CD4-positive, alpha-beta T cell treated with Interleukin-12 subunit alpha and Interleukin-12 subunit beta, for 1 hour (primary cell): ENCODE measurements at regions not wholly inside any gene's neighbourhood (a gene's known extent, or its start where the extent isn't known, plus 50 kb on each side); places are given as distances from the start of the nearest gene placed in this dataset.
"Not testable (repeated sequence)": the region's sequence is repeated elsewhere in the genome, so short reads cannot be mapped to it uniquely, and the experiment has no call there.

Experiments used
- DNase-seq: peaks from one replicate; pipeline ENCODE4 v3.0.0-alpha.2; 2020

DNA sequence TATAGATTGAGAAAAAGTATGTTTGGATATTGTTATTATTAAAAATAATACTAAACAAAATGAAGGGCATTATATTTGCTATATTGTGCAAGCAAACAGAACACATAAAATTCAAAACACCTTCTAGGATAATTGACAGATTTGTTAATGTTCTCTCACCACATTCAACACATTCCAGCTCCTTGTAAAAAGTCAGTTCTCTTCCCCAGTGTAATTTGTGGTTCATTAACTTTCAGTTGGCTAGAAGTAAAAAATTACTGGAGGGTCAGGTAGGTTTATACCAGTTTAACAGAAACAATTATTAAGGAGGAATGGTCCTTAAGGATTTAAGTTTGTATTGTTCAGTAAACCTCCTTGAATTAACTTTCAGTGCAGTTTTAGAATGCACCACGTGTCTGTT is 1235.3 kb upstream of the ADGRL2 start:
- no peak for DNase-seq

DNA sequence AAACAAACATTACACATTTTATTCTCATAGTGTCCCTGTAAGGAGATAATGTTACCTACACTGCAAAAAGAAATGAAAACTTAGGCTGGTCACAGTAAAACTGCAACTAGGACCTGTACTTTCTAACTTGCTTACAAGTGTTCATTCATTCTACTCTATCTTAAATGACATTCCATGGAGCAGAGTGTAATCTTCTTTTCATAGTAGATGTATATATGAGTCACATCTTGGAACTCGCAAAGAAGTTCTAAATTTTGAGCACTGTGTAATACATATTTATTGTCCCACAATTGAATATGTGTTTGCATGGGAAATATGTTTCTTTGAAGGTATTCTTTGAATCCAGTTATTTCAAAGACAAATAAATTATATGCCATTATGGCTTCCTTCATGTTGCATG is 1258.5 kb upstream of the ADGRL2 start:
- no peak for DNase-seq

DNA sequence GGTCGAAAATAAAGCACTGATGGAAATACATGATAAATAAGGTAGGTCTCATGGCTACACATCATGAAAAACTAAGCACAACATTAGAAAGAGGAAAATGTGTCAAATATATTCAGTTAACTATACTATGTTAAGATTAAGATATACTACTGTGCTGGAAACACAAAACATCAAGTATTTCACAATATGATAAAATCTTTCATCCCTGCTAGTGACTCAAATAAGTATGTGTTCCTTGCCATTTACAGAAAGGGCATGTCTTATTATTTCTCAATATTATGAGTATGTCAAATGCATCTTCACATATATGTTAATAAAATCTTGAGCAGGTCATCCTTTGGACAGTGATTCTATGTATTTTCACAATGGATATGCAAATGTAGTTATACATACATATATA is 1260.1 kb upstream of the ADGRL2 start:
- no peak for DNase-seq

DNA sequence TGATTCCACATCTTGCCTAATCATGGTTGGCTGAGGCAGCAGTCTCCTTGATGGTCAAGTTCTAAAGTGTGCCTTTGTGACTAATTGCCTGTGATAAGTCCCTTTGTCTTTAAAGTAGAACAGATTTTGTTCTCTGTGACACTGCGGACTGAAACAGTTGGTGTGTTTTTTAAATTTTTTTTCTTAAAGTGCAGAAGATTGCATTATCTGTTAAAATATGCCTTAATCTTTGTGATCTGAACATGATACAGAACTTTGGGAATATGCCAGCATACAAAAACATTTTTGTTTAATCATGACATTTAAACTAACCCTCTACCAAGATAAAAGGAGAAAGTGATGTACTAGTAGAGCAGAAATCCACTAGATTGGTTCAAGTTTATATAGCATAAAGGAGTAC is 1260.6 kb upstream of the ADGRL2 start:
- DNase-seq, result no peak

DNA sequence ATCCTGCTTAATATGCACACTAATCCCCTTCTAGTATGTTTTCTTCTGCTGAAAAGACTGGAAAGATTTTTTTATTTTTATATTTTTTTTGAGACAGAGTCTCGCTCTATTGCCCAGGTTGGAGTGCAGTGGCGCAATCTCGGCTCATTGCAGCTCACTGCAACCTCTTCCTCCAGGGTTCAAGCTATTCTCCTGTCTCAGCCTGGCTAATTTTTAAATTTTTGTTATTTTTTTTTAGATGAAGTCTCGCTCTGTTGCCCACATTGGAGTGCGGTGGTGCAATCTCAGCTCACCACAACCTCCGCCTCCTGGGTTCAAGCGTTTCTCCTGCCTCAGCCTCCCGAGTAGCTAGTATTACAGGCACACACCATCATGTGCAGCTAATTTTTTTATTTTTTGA is 1261.4 kb upstream of the ADGRL2 start:
- not testable (repeated sequence) for DNase-seq

DNA sequence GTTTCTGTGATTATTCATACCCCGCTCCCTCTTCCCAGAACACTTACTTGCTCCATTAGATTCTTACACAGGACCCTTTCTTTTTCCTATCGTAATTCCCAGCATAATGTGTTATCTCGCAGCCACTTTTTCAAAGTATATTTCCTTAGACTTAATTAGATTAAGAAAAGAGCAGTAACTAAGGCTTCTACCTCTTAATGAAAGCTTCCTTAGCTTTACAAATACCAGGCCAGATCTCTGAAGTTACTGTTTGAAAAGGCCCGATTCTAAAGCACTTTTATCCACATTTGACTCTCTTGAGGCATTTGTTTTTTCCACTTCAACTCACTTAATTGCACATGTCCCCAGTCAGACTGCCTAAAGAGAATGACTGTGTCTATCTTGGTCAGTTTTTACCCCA is 1264.3 kb upstream of the ADGRL2 start:
- DNase-seq, result no peak

DNA sequence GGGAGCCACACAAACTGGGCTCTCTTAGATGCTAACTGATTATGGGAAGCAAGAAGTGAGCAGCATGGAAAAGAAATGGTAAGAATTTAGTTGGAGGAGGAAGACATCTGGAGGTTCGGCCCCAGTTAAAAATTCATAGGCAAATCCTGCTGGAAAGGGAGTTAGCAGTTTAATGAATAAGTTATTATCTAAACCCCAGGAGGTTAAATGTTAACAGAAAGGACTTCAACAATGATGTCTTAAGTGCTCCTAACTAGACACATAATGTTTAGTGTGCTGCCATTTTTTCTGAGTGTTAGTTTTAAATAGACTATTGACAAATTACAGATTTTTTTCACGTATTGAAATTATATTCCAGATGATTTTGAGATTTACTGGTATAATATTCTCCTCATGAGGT is 1265.3 kb upstream of the ADGRL2 start:
- no peak for DNase-seq

DNA sequence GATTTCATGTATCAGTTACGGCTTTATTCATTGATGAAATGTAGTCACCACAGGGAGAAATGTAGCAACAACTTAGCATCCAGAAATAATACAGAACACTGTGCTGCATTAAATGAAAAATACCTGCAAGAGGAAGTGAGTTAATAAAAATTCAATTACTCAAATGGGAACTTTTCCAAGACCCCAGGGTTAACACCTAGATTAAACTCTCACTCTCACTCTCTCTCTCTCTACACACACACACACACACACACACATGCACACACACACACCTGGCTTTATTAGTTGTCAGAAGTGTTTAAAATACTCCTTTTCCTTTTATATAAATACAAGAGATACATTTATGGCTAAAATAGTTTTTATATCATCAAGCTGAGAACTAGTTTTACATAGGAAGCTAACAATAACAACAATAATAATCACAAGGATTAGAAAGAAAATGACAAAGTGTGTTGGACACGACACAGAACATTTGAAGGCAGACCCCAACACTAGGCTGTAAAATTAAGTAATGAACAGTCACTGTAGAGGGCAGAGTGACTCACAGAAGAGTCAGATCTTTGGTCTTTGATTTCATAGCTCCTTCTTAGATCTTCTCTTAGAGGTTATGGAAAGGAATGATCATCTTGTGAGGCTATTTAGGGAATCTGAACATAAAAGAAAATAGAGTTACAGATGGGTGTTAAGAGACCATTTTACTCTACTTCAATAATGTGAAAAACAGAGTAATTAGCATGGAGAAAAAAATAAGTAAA is 1266.0 kb upstream of the ADGRL2 start:
- no peak for DNase-seq

DNA sequence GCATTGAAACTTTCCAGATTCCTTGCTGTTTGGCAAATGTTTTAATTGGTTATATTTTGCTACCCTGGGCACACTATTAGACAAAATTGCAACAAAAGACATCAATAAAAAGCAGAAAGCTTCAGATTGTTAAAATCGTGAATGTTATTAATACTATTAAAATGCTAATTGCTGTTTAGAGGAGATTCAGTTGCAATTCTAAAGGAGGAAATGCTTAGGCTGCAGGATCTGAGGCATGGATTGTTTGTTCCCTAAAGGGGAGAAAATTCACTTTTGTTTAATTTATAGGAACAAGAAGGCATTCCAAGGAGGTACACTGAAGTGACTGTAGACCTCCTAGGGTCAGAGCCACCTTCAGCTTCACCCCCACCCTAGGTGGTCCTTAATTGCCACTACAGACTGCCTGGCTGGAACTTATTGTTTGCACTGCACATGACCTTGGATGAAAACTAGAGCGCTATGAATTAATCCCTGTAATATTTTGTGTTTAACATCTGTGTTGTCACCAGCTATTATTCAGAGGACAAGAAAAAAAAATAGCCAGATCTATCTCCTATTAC is 1266.9 kb upstream of the ADGRL2 start:
- DNase-seq, result no peak

DNA sequence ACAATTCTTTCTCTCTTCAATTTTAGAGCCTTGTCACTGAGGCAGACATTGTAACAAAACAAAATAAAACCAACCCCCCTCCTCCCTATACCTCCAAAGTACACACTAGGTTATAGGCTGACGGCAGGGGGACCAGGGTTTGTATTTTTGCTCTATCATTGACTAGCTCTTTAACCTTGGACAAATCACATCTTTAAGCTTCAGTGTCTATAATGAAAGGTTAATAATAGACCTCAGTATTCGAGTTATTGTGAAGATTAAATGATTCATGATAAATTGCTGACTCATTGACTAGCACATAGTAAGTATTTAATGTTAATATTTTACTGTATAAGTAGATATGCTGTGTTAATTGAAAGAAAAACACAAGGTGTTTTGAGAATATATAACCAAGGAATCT is 1267.6 kb upstream of the ADGRL2 start:
- DNase-seq, result no peak

DNA sequence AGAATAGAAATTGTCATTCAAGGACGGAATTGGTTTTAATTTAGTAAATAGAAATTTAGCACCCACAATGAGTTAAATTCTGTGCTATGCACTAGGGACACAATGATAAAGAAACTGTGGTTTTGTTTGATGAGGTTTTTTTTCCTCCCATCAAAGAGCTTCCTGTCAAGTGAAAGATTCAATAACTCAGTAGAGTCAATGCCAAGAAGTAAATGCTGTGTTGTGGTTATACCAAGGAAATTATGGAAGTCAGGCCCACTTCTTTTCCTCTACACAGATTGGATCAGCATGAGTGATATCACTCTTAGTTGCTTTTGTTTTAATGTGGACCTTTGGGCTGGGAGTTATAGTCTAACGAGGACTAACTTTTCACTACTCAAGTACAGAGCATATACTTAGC is 1269.6 kb upstream of the ADGRL2 start:
- DNase-seq, result no peak

DNA sequence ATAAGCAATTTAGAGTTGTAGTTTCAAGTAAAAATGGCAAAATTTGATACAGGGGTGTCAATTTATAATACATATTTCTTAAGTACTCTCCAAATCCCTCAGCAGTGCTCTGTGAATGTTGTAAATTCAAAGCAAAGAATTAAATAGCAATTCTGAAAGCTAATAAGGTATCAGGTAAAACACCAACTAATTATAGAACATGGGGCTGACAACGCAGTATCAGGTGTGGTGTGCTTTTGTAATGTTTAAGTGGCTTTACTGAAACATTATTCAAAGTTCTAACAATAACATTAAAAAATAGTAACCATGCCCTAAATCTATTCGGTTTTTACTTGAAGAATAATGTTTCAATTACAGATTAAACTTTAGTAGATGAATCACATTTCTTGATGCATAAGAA is 1271.2 kb upstream of the ADGRL2 start:
- no peak for DNase-seq

DNA sequence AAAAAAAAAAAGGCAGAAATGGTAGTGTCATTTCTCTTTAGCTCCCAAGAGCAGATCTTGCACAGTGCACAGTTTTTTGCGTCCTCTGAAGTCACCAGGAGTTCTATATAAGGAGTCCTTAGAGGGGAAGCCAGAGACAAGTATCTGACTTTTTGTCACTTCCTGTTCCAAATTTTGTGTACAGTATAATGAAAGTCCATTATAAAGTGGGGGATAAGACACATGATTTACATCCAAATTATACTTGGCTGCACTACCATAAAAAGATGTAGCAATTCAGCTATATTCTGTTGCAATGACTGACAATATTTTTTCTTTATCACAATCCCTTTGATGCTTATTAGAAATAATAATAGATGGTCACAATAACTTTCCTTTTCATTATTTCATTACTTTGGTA is 1276.9 kb upstream of the ADGRL2 start:
- no peak for DNase-seq

DNA sequence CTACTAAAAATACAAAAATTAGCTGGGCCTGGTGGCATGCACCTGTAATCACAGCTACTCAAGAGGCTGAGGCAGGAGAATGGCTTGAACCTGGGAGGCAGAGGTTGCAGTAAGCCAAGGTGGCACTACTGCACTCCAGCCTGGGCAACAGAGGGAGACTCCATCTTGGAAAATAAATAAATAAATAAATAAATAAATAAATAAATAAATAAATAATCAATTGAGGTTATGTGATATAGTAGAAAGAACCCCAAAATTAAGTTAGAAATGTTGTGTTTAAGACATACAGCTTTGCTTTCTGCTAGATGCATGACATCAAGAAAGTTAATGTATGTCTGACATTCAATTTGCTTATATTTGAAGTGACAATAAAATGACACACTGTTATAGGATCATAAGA is 1277.7 kb upstream of the ADGRL2 start:
- DNase-seq, result not testable (repeated sequence)

DNA sequence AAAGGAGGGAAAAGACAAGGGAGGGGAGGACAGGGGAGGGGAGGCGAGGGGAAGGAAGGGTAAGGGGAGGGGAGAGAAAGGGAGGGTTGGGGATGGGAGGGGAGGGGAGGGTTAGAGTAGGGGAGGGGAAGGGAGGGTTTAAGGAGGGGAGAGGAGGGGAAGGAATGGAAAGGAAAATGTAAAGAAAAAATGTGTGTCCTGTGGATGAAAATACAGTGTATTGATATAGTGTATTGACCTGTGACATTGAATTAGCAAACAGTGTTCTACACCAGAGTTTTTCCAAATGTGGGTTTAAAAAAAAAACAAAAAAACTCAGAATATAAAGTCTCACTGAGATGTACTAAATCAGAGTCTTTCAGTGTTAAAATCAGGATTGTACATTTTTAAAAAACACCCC is 1279.8 kb upstream of the ADGRL2 start:
- DNase-seq, result no peak

DNA sequence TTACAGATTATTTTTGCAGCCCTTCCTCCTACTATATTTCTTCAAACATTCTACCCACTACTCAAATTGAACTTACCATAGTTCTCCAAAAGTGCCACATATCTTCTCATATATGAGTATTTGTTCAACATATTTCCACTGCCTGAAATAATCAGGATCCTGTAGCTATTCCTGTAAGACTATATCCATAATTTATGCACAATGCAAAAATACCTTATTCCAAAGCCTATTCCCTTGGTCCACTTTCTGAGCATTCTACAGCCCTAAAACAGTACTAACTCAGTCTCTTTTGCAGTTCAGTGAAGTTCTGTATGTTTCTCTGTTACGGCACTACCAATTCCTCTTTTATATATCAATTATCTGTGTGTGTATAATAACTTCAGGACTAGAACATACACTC is 1283.7 kb upstream of the ADGRL2 start:
- DNase-seq, result no peak

DNA sequence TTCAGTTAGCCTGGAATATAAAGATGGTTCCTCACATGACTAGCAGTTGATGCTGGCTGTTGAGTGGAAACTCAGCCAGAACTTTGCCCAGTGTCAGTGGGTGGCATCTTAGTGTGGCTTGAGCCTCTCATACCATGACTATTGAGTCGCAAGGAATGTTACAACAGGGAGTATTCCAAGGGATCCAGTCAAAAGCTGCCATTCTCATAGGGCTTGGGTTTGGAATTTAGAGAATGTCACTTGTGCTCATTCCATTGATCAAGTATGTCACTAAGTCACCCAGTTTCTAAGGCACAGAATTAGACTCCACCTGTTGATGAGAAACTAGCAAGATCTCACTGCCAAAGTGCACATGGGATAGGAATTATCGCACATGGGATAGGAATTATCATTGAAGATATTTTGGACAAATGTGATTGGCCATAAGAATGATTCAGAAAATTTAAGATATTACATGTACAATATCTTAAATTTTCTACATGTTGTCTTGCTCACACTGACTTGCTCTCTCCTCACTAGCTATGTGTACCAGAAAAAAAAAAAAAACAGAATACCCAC is 1290.7 kb upstream of the ADGRL2 start:
- DNase-seq, result no peak

DNA sequence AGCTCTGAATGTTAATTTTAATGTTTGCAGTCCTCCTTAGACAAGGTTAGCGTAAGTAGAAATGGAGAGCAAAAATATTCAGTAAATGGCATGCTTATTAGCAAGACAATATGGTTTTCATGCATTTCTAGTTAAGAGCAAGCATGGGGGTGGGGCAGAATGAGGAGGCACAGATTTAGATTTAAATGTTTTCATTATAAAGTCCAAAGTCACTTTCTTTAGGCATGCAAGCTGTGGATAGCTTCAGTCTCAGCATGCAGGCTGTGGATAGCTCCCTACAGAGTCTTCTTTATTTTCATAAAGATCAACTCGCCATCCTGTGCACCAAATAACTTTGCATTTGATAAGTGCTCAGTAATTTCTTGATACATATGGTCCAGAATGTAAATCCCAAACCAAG is 1294.5 kb upstream of the ADGRL2 start:
- DNase-seq, result no peak

DNA sequence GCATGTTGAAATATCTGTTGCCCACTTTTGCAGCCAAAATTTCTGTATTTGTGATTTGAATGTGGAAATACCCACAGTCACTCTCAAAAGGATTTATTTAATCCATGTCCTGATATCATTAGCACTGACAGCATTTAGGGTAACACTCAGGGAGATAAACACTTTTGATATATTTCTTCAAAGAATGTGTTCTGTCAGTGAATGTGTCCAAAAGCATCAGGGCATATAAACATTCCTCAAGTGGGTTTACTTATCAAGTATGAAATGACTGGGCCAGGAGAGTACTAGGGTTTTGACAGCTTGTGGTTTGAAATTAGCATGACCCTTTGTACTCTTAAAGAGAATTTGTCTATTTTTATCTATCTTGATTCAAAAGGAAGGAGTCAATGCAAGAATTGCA is 1302.1 kb upstream of the ADGRL2 start:
- no peak for DNase-seq

DNA sequence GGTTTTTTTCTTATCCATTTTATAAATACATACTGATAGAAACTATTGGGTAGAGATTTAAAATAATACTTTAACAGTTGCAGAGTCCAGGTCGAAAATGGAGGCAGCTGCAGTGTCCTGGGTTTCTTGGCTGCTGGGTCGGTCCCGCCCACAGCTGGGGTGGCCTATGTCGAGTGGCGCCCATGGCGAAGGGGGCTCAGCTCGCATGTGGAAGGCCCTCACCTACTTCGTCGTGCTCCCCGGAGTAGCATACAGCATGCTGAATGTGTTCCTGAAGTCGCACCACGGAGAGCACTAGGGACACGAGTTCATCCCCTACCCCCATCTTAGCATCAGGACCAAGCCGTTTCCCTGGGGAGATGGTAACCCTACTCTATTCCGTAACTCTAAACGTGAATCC is 1304.9 kb upstream of the ADGRL2 start:
- no peak for DNase-seq

DNA sequence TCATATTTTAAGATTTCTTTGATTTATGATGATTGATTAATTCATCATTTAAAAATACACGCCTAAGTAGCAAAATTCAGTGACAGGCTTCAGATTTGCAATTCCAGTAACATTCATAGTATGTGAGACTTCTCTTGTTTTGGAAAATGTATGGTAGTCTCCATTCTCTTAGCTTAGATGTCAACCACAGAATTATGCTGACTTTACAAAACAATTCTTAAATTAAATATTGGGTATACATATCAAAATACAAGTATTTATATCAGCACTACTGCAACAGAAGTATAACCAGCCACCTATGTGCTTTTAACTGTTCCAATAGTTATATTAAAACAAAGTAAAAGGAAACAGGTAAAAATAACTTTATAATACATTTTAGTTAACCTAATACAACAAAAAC is 1328.6 kb upstream of the ADGRL2 start:
- no peak for DNase-seq

DNA sequence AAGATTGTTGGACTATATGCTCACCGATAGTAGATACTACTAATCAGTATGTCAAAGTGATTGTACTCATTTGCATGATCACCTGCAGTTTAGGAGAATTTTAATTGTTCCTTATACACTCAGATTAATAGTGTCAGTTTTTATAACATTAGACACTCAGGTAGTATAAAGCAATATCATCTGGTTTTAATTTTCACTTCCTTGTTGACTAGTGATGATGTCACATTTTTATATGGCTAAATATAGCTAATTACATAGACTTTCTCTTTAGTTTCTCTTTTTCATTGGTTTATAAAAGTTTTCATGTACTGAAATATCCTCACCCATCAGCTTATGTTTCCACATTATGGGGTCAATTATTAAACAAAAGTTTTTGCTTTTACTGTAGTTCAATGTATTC is 1332.4 kb upstream of the ADGRL2 start:
- no peak for DNase-seq

DNA sequence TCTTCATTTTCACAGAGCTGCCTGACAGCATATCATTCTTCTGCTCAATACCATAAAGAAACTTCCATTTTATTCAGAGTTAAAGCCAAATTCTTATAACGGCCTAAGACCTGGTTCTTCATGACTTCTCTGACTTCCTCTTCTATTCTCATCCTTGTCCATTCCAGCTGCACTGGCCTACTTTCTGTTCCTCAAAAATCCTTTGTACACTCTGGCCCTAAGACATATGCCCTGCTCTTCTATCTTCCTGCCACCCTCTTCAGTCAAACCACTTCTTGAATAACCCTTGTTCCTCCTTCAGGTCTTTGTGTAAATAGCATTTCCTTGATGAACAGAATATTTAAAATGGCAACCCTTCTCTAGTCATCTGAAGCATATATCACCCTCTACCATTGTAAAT is 1338.7 kb upstream of the ADGRL2 start:
- DNase-seq, result no peak

DNA sequence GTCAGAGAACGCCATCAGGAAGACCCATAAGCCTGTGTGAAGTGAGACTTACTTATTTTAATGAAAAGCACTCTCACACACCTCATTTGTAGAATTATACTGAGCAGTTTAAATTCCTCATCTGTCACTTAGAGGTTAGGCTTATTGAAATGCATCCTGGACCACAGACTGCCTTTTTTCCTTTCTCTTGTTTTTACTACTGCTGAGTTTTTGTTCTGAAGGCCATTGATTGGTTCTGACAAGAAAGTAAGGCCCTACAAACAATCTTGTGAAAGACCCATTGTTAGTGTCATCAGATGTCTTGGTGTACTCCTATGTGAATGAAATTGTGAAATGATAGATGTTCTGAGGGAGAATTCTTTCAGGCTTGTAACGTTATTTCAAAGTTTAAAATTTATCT is 1343.3 kb upstream of the ADGRL2 start:
- DNase-seq, result no peak

DNA sequence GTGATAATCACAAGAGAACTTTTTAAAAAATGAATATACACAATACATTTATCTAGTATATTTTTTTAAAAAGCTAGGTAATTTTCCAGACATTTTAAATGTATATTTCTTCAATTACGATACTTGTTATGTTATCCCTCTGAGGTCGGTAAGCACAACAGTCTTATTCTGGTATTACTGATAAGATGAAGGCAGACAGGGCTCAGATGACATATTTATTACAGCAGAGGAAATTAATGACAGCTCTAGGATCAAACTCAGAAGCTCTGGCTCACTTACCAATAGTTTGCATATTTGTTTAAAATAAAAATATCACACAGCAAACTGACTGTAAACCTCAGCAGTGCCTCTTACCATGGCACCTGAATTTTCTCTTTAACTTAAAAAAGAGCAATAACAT is 1347.0 kb upstream of the ADGRL2 start:
- no peak for DNase-seq
